ENCODE measurements at regions not wholly inside any gene's neighbourhood (a gene's known extent, or its start where the extent isn't known, plus 50 kb on each side); places are given as distances from the start of the nearest gene placed in this dataset.

- intact Hi-C loops (cut with micrococcal nuclease; ENCODE audit: unreplicated experiment) = no loop called here
- H4K20me1 ChIP-seq (ENCODE audit: control insufficient read depth, insufficient read depth) = no peaks in the 10 kb centered on the region
- no peak overlapping the region for H3K27ac ChIP-seq (ENCODE audit: control insufficient read depth, insufficient read depth)
- no peaks in the 10 kb centered on the region for H3K36me3 ChIP-seq (ENCODE audit: control insufficient read depth in 2 of 2, insufficient read depth in 2 of 2, low read length in 1 of 2)
- WGBS (ENCODE audit: insufficient coverage, insufficient replicate concordance, low lambda C conversion rate, missing lambda C conversion rate) = 72% methylated on average over 6 of the region's 6 CpGs
- in situ Hi-C loops (cut with MboI) = no loop called here
- RAD21 ChIA-PET (ENCODE audit: unreplicated experiment) = no interaction called here
- no peak for FAIRE-seq
- no peak for ATAC-seq
- POLR2A ChIA-PET = no interaction called here
- BruUV-seq (replicated peaks) = no TSS peak
- DNase-seq (ENCODE audit: low read depth, low spot score) = no peak
- H3K9ac ChIP-seq (ENCODE audit: control insufficient read depth, insufficient read depth, low read length) = no peak overlapping the region
- no peak overlapping the region for H3K4me2 ChIP-seq (ENCODE audit: control insufficient read depth, insufficient read depth)
- H3K79me2 ChIP-seq (ENCODE audit: control insufficient read depth, insufficient read depth, low read length) = no peaks in the 10 kb centered on the region
- no peaks in the 10 kb centered on the region for H3K27me3 ChIP-seq (replicated peaks in 1 of 2; ENCODE audit: control insufficient read depth in 2 of 2, insufficient read depth in 2 of 2, low read length in 1 of 2)
- CTCF ChIA-PET = interaction anchor here (1.0 kb wide), 1 partner anchor 56 kb away, joined by 3 read pairs; no protein-coding TSS in a partner anchor
- TF ChIP-seq, protein P1, sequence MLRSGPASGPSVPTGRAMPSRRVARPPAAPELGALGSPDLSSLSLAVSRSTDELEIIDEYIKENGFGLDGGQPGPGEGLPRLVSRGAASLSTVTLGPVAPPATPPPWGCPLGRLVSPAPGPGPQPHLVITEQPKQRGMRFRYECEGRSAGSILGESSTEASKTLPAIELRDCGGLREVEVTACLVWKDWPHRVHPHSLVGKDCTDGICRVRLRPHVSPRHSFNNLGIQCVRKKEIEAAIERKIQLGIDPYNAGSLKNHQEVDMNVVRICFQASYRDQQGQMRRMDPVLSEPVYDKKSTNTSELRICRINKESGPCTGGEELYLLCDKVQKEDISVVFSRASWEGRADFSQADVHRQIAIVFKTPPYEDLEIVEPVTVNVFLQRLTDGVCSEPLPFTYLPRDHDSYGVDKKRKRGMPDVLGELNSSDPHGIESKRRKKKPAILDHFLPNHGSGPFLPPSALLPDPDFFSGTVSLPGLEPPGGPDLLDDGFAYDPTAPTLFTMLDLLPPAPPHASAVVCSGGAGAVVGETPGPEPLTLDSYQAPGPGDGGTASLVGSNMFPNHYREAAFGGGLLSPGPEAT (IDR thresholded peaks at IDR 0.05; ENCODE audit: low read depth) = no peak
- no peak for TF ChIP-seq JUND (IDR thresholded peaks at IDR 0.05; ENCODE audit: low read depth, low read length)
- no peak for TF ChIP-seq NKRF (conservative IDR thresholded peaks at IDR 0.05)
- TF ChIP-seq KDM1A (IDR thresholded peaks at IDR 0.05; ENCODE audit: borderline replicate concordance) = no peak
- TF ChIP-seq WRNIP1 (IDR thresholded peaks at IDR 0.05; ENCODE audit: borderline replicate concordance, low read depth, low read length) = no peak
- TF ChIP-seq SREBF2 (IDR thresholded peaks at IDR 0.05; ENCODE audit: low read length) = no peak
- no peak for TF ChIP-seq ZNF274 (IDR thresholded peaks at IDR 0.05; ENCODE audit: insufficient read depth, insufficient read length)
- TF ChIP-seq HCFC1 (IDR thresholded peaks at IDR 0.05; ENCODE audit: low read length) = no peak
- no peak for TF ChIP-seq BRCA1 (IDR thresholded peaks at IDR 0.05; ENCODE audit: low read depth, low read length)
- TF ChIP-seq NR2F1 (conservative IDR thresholded peaks at IDR 0.05) = no peak
- no peak for TF ChIP-seq CBX3 (IDR thresholded peaks at IDR 0.05; ENCODE audit: borderline replicate concordance, low read depth)
- no peak for TF ChIP-seq MTA3 (IDR thresholded peaks at IDR 0.05; ENCODE audit: borderline replicate concordance, low read length)
- TF ChIP-seq EGR1 (IDR thresholded peaks at IDR 0.05; ENCODE audit: borderline replicate concordance in 1 of 2, low read depth in 2 of 2, low read length in 2 of 2) = no peak
- TF ChIP-seq PAX5 (IDR thresholded peaks at IDR 0.05; ENCODE audit: borderline replicate concordance, low read depth, low read length) = no peak
- no peak for TF ChIP-seq E2F4 (IDR thresholded peaks at IDR 0.05; ENCODE audit: low read depth, low read length)
- TF ChIP-seq ZSCAN29 (IDR thresholded peaks at IDR 0.05) = no peak
- no peak overlapping the region; the same call in 1 of the 2 replicates for H3K4me3 ChIP-seq
- SMC1A ChIA-PET (ENCODE audit: uncharacterized antibody, unreplicated experiment) = interaction anchor here (0.9 to 1.6 kb wide), 2 partner anchors 42 to 98 kb away, joined by 3 to 5 read pairs; no protein-coding TSS in a partner anchor
- H3K9me3 ChIP-seq (replicated peaks; ENCODE audit: control insufficient read depth, insufficient read depth, low read length) = no peaks in the 10 kb centered on the region; the same call in 1 of the 3 replicates
- no peaks in the 10 kb centered on the region for H3K4me1 ChIP-seq (ENCODE audit: control insufficient read depth, insufficient read depth, low read length)
- H2AFZ ChIP-seq (ENCODE audit: control insufficient read depth, low read depth, low read length) = no peak overlapping the region
These were observed 76.0 kb upstream of the ATF3 start for GRCh38 chr1:212532469-212533147.
